ENCODE measurements at regions not wholly inside any gene's neighbourhood (a gene's known extent, or its start where the extent isn't known, plus 50 kb on each side); places are given as distances from the start of the nearest gene placed in this dataset.
"Not testable (repeated sequence)": the region's sequence is repeated elsewhere in the genome, so short reads cannot be mapped to it uniquely, and the experiment has no call there.

DNA sequence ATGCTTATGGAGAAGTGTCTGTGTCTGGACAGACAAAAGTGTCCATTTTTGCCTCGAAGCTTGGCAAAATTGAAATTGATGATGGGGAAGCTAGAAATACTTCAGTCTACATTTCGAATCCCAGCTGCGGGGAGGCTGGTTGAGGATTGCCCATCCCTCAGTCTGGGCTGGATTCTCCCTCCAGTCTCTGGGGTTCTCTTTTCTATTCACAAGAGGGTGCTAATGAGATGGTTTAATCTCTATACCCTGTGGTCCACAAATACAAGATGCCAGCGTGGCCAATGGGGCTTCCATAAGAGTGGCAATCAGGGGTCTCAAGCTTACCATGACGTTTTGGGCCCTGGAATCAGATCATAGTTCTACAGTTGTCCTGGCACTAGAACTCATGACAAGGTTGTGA is 78.9 kb downstream of the GOLGA8T start:
- TF ChIP-seq CTCF (conservative IDR thresholded peaks at IDR 0.05; ENCODE audit: low read depth, low read length); EZH2 (IDR thresholded peaks at IDR 0.05; ENCODE audit: borderline replicate concordance, low read depth, low read length, poor library complexity, severe bottlenecking): not testable (repeated sequence)

Data from A673 (cell line).